ENCODE measurements at regions not wholly inside any gene's neighbourhood (a gene's known extent, or its start where the extent isn't known, plus 50 kb on each side); places are given as distances from the start of the nearest gene placed in this dataset.

- TF ChIP-seq NFIC (IDR thresholded peaks at IDR 0.05) (no peak), EGR1 (IDR thresholded peaks at IDR 0.05) (no peak), YY1 (IDR thresholded peaks at IDR 0.05; ENCODE audit: low read depth) (no peak), TAF1 (IDR thresholded peaks at IDR 0.05; ENCODE audit: low read depth) (no peak)
These were observed 1160.8 kb upstream of the ADGRL2 start for GRCh38 chr1:80639777-80640533.
